ENCODE measurements at regions not wholly inside any gene's neighbourhood (a gene's known extent, or its start where the extent isn't known, plus 50 kb on each side); places are given as distances from the start of the nearest gene placed in this dataset.
"Not testable (repeated sequence)": the region's sequence is repeated elsewhere in the genome, so short reads cannot be mapped to it uniquely, and the experiment has no call there.

DNA sequence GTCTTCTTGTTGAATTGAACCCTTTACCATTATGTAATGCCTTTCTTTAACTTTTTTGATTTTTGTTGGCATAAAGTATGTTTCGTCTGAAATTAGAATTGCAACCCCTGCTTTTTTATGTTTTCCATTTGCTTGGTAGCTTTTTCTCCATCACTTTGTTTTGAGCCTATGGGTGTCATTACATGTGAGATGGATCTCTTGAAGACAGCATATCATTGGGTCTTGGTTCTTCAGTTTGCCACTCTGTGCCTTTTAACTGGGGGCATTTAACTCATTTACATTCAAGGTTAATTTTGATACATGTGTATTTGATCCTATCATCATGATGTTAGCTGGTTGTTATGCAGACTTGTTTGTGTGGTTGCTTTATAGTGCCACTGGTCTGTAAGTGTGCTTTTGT lies 489.4 kb upstream of the TNP1 start:
- WGBS, 2 donors: 0 to 62% methylated on average over 1 of the region's 1 CpG
- Histone ChIP-seq H3K27me3 (ENCODE audit: control insufficient read depth in 3 of 3, insufficient read depth in 3 of 3, low read length in 2 of 3) (no peaks in the 10 kb centered on the region), H3K9me3 (ENCODE audit: control insufficient read depth in 4 of 4, insufficient read depth in 3 of 4, low read length in 3 of 4) (peaks cover 0 to 4% (median 1%) of the 10 kb centered on the region in 4 donors), H3K36me3 (ENCODE audit: control insufficient read depth in 4 of 4, insufficient read depth in 4 of 4, low read length in 4 of 4) (no peaks in the 10 kb centered on the region), H3K27ac (ENCODE audit: low read depth in 1 of 2, low read length in 1 of 2) (no peak overlapping the region), H3K9ac (ENCODE audit: insufficient read depth in 1 of 2, low read length in 2 of 2) (no peak overlapping the region), H3K4me3 (no peak overlapping the region), H3K4me1 (ENCODE audit: control insufficient read depth in 5 of 5, insufficient read depth in 5 of 5, low read length in 5 of 5) (peaks cover 0 to 4% (median 0%) of the 10 kb centered on the region in 5 donors)
- DNase-seq (no peak), ATAC-seq (ENCODE audit: insufficient read depth, low FRiP score) (no peak)
- TF ChIP-seq, protein P1, sequence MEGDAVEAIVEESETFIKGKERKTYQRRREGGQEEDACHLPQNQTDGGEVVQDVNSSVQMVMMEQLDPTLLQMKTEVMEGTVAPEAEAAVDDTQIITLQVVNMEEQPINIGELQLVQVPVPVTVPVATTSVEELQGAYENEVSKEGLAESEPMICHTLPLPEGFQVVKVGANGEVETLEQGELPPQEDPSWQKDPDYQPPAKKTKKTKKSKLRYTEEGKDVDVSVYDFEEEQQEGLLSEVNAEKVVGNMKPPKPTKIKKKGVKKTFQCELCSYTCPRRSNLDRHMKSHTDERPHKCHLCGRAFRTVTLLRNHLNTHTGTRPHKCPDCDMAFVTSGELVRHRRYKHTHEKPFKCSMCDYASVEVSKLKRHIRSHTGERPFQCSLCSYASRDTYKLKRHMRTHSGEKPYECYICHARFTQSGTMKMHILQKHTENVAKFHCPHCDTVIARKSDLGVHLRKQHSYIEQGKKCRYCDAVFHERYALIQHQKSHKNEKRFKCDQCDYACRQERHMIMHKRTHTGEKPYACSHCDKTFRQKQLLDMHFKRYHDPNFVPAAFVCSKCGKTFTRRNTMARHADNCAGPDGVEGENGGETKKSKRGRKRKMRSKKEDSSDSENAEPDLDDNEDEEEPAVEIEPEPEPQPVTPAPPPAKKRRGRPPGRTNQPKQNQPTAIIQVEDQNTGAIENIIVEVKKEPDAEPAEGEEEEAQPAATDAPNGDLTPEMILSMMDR (IDR thresholded peaks at IDR 0.05; ENCODE audit: control extremely low read depth, extremely low read depth): no peak

DNA sequence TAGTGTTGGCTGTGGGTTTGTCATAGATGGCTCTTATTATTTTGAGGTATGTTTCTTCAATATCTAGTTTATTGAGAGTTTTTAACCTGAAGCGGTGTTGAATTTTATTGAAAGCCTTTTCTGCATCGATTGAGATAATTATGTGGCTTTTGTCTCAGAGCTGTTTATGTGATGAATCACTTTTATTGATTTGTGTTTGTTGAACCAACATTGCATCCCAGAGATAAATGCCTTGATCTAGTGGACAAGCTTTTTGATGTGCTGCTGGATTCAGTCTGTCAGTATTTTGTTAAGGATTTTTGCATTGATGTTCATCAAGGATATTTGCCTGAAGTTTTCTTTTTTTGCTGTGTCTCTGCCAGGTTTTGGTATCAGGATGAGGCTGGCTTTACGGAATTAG lies 487.8 kb upstream of the TNP1 start:
- ATAC-seq (ENCODE audit: insufficient read depth, low FRiP score); H3K4me3 ChIP-seq; H3K27ac ChIP-seq (ENCODE audit: low read depth in 1 of 2, low read length in 1 of 2); H3K36me3 ChIP-seq (ENCODE audit: control insufficient read depth in 4 of 4, insufficient read depth in 4 of 4, low read length in 4 of 4); H3K4me1 ChIP-seq (ENCODE audit: control insufficient read depth in 5 of 5, insufficient read depth in 5 of 5, low read length in 5 of 5); H3K9ac ChIP-seq (ENCODE audit: insufficient read depth in 1 of 2, low read length in 2 of 2); H3K27me3 ChIP-seq (ENCODE audit: control insufficient read depth in 3 of 3, insufficient read depth in 3 of 3, low read length in 2 of 3); DNase-seq; H3K9me3 ChIP-seq (ENCODE audit: control insufficient read depth in 4 of 4, insufficient read depth in 3 of 4, low read length in 3 of 4): not testable (repeated sequence)
- WGBS, 2 donors: 24 to 27% methylated on average over 3 of the region's 3 CpGs

DNA sequence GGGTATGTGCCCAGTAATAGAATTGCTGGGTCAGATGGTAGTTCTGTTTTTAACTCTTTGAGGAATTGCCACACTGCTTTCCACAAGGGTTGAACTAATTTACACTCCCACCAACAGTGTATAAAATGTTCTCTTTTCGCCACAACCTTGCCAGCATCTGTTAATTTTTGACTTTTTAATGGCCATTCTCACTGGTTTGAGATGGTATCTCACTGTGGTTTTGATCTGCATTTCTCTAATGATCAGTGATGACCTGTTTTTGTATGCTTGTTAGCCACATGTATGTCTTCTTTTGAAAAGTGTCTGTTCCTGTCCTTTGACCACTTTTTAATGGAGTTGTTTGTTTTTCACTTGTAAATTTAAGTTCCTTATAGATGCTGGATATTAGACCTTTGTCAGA lies 486.2 kb upstream of the TNP1 start:
- 91 to 97% methylated on average over 1 of the region's 1 CpG for WGBS, 2 donors
- not testable (repeated sequence) for DNase-seq; H3K9ac ChIP-seq (ENCODE audit: insufficient read depth in 1 of 2, low read length in 2 of 2); H3K9me3 ChIP-seq (ENCODE audit: control insufficient read depth in 4 of 4, insufficient read depth in 3 of 4, low read length in 3 of 4); H3K36me3 ChIP-seq (ENCODE audit: control insufficient read depth in 4 of 4, insufficient read depth in 4 of 4, low read length in 4 of 4); H3K27ac ChIP-seq (ENCODE audit: low read depth in 1 of 2, low read length in 1 of 2); H3K4me3 ChIP-seq; ATAC-seq (ENCODE audit: insufficient read depth, low FRiP score); H3K4me1 ChIP-seq (ENCODE audit: control insufficient read depth in 5 of 5, insufficient read depth in 5 of 5, low read length in 5 of 5); H3K27me3 ChIP-seq (ENCODE audit: control insufficient read depth in 3 of 3, insufficient read depth in 3 of 3, low read length in 2 of 3)

DNA sequence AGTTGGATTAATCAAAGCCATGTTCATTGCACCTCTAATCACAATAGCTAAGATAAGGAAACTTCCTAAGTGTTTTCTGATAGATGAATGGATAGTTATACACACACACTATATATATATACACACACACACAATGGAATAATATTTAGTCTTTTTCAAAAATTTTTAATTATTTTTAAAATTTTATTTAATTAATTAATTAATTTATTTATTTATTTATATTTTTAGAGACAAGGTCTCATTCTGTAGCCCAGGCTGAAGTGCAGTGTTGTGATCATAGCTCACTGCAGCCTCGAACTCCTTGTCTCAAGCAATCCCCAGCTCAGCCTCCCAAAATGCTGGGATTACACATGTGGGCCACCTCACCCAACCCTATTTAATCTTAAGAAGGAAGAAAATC lies 481.0 kb upstream of the TNP1 start:
- DNase-seq (no peak), ATAC-seq (ENCODE audit: insufficient read depth, low FRiP score) (no peak)
- Histone ChIP-seq H3K27me3 (ENCODE audit: control insufficient read depth in 3 of 3, insufficient read depth in 3 of 3, low read length in 2 of 3) (no peaks in the 10 kb centered on the region), H3K27ac (ENCODE audit: low read depth in 1 of 2, low read length in 1 of 2) (no peak overlapping the region), H3K4me1 (ENCODE audit: control insufficient read depth in 5 of 5, insufficient read depth in 5 of 5, low read length in 5 of 5) (peaks cover 0 to 2% (median 0%) of the 10 kb centered on the region in 5 donors), H3K36me3 (ENCODE audit: control insufficient read depth in 4 of 4, insufficient read depth in 4 of 4, low read length in 4 of 4) (no peaks in the 10 kb centered on the region), H3K9ac (ENCODE audit: insufficient read depth in 1 of 2, low read length in 2 of 2) (no peak overlapping the region), H3K4me3 (no peak overlapping the region), H3K9me3 (ENCODE audit: control insufficient read depth in 4 of 4, insufficient read depth in 3 of 4, low read length in 3 of 4) (peaks cover 0 to 3% (median 0%) of the 10 kb centered on the region in 4 donors)
- TF ChIP-seq, protein P1 (IDR thresholded peaks at IDR 0.05; ENCODE audit: control extremely low read depth, extremely low read depth): no peak
- WGBS, 2 donors: 92 to 100% methylated on average over 1 of the region's 1 CpG

DNA sequence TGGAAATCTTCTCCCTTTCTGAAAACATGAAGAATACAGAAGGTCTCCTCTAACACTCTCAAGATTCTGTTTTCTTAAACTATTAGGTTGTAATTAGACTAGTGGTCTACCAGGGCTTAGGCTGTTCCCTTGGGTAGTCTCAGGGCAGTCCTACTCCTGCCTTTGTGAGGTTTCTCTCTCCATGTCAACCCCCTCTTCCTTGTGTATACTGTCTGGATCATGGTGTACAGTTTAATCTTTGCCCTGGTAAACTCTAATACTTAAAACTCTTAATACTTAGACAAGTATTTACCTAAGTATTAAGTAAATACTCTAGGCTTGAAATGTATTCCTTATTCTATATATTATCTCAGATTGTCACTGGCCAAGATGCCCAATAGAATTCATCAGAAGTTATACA lies 480.3 kb upstream of the TNP1 start:
- ATAC-seq (ENCODE audit: insufficient read depth, low FRiP score) (no peak), DNase-seq (no peak)
- Histone ChIP-seq H3K9ac (ENCODE audit: insufficient read depth in 1 of 2, low read length in 2 of 2) (no peak overlapping the region), H3K27me3 (ENCODE audit: control insufficient read depth in 3 of 3, insufficient read depth in 3 of 3, low read length in 2 of 3) (no peaks in the 10 kb centered on the region), H3K4me3 (no peak overlapping the region), H3K9me3 (ENCODE audit: control insufficient read depth in 4 of 4, insufficient read depth in 3 of 4, low read length in 3 of 4) (peaks cover 0 to 3% (median 0%) of the 10 kb centered on the region in 4 donors), H3K4me1 (ENCODE audit: control insufficient read depth in 5 of 5, insufficient read depth in 5 of 5, low read length in 5 of 5) (peaks cover 0 to 2% (median 0%) of the 10 kb centered on the region in 5 donors), H3K27ac (ENCODE audit: low read depth in 1 of 2, low read length in 1 of 2) (no peak overlapping the region), H3K36me3 (ENCODE audit: control insufficient read depth in 4 of 4, insufficient read depth in 4 of 4, low read length in 4 of 4) (no peaks in the 10 kb centered on the region)
- TF ChIP-seq, protein P1 (IDR thresholded peaks at IDR 0.05; ENCODE audit: control extremely low read depth, extremely low read depth): no peak
